Kasumi-1 (cell line): ENCODE measurements at regions not wholly inside any gene's neighbourhood (a gene's known extent, or its start where the extent isn't known, plus 50 kb on each side); places are given as distances from the start of the nearest gene placed in this dataset.

Experiments used
- DNase-seq, 2 experiments: peaks; one replicate each; lab custom pipeline; 2025; lab: John Stamatoyannopoulos, UW

GRCh38 chr17:83178533-83179304 lies 99.3 kb downstream of the METRNL start:
- no peak for DNase-seq

GRCh38 chr17:83179374-83179773 lies 100.0 kb downstream of the METRNL start:
- no peak for DNase-seq

DNA sequence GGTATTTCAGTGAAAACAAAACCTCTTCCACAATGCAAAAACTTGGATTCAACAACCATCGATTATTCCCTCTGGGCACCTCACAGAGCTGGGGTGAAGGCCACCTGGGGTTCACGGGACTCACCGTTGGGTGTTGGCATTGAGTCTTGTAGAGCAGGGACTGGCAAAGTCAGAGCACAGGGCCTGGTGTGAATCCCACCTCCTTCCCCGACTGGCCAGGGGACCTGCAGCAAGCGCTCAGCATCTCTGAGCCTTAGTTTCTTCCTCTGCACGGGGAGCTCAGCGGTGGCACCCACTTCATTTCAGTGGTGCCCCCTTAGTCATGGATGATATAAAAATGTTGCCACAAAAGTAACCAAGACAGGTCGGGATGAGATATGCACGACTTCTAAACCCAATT lies 100.4 kb downstream of the METRNL start:
- DNase-seq: no peak

- no peak for DNase-seq
Measured at GRCh38 chr17:83180264-83180995, 101.0 kb downstream of the METRNL start.

GRCh38 chr17:83180996-83181481 lies 101.6 kb downstream of the METRNL start:
- DNase-seq: peak in 1 of 2 experiments; percentile 16

DNA sequence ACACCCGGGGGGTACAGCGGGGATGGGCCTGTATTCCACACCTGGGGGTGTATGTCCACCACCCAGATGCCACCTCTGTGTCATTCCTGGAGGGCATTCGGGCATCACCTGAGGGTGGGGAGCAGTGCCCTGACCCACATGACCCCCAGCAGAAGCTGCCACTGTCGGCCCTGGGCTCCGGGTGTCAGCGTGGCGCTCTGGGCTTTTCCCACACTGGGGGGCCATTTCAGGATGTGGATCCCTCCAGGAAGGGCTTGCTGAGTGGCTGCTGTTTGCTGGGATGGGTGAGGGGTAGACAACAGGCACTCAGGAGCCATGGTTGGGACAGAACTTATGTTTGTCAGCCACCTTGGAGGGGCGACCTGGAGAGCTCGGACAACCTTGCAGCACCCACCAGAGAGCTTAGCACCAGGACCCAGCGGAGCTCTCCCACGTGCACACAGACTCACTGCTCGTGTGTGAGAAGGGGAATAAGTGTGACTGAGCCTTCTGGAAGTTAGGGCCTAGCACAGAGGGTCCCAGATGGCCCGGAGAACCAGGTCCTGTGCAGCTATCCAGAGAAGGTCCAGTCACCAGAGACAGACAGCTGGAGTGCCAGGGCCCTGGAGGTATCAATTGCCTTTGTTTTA lies 102.7 kb downstream of the METRNL start:
- no peak for DNase-seq

DNA sequence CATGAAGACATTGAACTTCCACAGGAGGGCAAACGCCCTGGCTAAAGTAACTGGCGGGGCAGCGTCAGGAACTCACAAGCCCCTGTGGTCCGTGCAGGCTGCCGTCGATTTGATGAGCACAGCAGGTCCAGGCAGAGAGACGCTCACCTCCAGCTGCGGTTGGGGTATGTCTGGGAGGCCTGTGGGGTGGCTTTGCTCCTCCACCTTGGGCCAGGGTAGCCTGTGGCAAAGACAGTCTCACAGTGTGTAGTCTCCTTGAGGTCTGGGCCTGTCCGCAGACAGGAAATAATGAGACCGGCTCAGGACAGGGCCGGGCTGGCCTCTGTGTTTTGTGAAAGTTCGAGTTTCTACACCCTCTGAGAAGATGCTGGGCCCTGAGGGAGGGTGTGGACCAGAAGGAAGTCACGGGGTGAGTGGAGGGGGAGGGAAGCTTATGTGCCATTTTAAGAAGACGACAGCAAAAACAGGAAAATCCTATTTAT lies 103.3 kb downstream of the METRNL start:
- DNase-seq: no peak

DNA sequence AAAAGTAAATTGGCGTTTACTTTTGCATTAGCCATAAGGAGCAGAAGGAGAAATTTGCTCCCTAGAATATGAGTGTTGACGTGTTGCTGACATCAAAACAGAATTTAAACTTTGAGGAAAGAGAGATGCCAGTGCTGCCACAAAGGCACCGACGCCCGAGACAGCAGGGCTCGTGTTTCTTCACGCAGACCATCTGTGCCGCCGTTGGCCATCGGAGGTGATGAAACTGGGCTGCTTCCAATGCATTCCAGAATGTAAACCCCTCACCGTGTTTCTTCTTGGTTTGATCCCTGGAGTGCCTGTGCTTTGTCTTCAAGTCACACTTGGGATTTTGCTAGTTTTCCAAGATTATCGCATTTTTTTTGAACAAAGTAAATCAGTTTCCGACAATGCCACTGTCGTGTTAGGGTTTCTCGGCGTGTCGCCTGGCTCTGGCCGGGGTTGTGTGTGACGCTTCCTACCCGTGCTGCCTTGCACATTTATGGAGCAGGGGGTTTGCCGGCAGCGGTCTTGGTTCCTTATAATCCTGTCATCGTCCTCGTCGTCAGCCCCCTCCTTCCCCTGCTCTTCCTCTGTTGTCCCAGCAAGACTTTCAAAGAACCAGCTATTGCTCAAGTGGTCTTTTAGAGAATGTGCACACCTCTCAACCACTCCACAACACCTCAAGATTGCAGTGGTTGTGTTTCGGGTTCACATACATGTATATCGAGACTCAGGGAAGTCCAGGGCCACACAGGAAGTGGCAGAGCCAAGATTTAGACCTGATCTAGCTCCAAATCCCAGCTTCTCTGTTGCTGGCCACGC lies 103.9 kb downstream of the METRNL start:
- no peak for DNase-seq

GRCh38 chr17:83183951-83184506 lies 104.6 kb downstream of the METRNL start:
- DNase-seq: no peak

DNA sequence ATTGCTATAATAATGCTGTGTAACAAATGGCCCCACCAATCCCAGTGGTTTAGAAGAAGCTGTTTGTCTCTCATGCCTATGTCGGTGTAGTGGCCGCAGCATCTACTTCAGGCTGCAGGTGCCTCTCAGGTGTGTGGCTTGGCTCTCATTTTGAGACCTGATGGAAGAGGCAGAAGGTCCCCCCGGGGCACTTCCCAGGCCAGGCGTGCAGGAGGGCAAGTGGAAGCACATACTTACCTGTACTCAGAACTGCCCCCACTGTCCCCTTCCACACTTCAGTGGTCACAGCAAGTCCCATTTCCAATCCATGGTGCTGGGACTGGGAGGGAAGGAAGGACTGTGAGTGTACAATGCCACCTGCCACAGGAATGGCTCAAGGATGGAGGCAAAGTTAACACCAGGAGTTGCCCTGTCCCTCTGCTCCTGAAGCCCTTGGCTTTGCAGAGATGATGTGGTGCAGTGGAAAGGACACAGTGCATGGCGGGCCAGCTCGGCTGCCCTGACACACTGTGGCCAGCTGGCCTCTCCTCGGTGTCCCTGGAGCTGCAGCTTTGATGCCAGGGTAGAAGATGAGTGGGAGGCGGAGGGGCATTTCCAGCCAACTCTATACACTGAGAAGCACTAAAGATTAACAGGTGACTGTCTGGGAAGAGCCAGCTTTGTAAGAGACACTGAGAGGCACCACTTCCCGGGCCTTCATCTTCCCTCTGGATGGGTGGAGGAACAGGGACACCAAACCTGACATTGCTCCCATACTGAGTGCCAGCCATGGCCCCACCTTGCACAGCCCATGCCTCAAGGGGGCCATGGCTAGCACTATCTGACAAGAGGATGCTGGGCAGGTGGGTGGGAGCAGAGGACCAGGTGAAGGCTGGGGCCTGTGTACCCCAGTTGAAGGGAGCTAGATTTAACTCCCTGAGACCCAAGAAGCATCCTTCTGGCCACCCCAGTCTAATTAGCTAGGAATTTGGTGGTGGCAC lies 105.9 kb downstream of the METRNL start:
- DNase-seq: no peak

DNA sequence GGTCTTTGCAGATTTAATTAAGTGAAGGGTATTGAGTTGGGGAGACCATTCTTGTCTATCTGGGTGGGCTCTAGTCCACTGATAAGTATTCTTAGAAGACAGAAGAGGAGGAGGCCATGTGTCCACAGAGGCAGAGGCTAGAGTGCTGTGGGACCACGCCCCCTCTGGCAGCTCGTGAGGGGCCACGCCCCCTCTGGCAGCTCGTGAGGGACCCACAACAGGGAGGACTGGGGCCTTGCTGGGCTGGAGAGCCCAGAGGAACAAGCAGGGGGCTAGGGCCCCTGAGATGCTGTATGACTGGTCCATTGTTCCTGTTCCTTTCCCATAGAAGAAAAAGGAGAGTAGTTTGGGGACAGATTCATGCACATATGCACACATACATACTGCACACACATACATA lies 106.8 kb downstream of the METRNL start:
- peak in 1 of 2 experiments; percentile 11 for DNase-seq

DNA sequence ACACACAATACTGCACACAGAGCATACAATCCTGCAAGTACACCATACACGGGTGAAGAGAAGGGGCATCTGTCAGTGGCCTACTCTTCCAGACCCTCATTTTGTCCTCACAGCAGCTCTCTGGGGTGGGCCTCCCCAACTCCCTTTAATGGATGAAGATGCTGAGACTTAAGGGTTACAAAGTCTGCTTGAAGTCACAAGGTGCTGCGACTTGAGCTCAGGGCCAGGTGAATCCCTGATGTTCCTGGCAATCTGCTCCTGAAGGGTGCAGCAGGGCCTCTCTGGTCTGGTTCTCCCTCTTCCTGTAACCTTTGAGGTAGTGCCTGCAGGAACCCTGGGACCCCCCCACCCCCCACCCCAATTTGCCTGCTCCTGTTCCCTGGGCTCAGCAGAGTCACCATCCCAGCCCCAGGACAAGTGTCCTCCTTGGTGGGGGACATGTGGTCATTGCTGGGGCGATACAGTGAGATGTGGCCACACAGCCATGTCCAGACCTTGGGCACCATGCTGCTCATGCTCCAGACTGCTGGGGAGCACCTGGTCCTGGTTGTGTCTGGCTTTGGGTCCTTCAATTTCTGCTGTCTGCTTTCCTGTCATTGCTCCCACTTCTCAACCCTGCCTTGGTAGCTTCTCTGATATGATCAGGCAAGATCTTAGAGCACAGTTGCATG lies 107.5 kb downstream of the METRNL start:
- DNase-seq: no peak

DNA sequence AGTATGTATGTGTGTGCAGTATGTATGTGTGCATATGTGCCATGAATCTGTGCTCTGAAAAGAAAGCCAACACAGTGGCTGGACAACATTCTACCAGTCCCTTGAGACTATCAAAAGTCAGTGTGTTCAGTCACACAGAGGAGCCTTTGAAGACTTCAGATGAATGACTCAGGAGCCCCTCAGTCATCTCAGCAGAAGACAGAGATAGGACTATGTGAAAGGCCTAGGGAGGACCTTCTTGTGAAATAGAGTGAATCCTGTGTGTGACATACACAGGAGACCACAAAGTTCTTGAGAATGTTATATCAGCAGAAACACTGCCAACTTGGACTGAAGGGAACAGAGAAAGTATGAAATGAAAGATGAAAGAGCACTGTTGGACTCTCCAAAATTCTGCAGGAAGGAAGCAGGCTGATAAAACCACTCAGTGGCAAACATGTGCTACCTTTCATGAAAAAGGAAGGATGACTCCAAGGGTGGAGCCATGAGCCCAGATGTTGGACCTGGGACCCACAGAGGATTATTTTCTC lies 108.4 kb downstream of the METRNL start:
- DNase-seq: no peak

DNA sequence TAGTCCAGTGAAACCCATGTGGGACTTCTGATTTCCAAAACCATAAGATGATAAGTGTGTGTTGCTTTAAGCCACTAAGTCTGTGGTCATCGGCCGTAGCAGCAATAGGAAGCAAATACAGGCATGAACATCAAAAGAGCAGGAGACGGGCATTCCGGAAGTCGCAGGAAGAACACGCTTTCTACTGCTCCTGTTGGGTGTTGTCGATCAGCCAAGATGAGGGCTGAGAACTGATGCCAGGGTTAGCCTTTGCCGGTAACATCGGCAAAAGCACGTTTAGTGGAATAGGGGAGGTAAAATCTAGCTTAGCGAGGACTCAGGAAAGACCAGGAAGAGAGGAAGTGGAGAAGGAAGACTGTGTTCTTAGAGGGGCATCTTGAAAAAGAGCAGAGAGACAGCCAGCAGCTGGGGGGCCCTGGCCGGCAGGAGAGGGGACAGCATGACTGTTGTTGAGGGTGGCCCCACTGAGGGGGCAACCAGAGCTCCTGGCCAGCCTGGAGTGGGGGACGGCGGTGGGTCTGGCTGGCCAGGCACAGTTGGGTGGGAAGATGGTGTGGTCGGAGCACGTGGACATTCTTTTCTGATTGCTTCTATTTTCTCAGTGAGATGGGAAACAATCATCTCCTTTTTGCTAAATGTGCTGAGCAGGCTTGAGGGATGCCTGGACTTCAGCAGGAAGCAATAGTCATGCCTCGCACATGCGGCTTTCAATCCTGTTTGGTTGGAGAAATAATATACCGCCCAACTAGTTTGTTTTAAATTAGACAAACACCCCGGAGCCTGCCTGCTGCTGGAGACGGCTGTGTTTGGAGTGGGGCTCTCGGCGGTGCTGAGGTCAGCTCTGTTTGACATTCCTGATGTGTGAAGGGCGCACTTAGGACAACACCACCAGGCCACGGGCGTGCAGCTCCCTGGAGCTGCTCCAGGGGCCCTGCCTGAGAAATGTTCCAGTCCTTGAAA lies 109.9 kb downstream of the METRNL start:
- no peak for DNase-seq

- no peak for DNase-seq
Measured at GRCh38 chr17:83190004-83190385, 110.6 kb downstream of the METRNL start.

DNA sequence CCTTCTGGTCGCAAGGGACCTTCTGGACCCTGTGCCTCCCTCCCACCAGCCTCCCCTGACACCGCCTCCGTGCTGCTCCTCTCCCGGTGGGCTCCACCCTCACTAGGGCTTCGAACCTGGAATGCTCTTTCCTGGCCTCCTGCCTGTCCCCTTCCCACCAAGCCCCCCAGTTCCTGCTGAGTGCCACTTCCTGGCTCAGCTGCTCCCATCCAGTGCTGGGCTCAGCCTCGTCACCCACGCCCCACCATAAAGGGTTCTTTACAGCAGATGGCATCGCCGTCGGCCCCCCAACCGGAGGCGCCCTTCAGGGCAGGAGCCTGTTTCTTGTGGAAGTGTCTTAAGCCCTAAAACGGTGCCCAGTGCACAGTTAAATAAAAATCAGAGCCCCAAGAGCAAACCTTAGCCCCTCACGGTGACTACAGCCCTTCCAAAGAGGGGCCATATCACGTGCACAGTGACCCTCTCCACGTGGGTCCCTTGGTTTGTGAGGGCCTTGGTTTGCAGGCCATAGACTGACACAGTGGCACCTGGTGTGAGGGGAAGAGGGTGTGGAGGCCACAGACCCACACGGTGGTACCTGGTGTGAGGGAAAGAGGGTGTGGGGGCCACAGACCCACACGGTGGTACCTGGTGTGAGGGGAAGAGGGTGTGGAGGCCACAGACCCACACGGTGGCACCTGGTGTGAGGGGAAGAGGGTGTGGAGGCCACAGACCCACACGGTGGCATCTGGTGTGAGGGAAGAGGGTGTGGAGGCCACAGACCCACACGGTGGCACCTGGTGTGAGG lies 111.4 kb downstream of the METRNL start:
- no peak for DNase-seq

GRCh38 chr17:83191388-83192160 lies 112.2 kb downstream of the METRNL start:
- DNase-seq: no peak
